GM19468 (cell line): ENCODE measurements at regions not wholly inside any gene's neighbourhood (a gene's known extent, or its start where the extent isn't known, plus 50 kb on each side); places are given as distances from the start of the nearest gene placed in this dataset.
A peak's percentile ranks its signal among the peaks of the same experiment; 100 is the strongest.

Experiments used
- ATAC-seq: cut with Tn5 transposase; IDR thresholded peaks from one replicate; pipeline ENCODE4 v1.9.1; 2021; ENCODE audit warnings: mild to moderate bottlenecking, moderate library complexity, moderate number of reproducible peaks; ENCODE audit not compliant: unreplicated experiment; ENCODE audit errors: extremely low read depth

GRCh38 chr10:61356354-61356753, 96.8 kb downstream of the TMEM26 start:
- ATAC-seq = no peak

DNA sequence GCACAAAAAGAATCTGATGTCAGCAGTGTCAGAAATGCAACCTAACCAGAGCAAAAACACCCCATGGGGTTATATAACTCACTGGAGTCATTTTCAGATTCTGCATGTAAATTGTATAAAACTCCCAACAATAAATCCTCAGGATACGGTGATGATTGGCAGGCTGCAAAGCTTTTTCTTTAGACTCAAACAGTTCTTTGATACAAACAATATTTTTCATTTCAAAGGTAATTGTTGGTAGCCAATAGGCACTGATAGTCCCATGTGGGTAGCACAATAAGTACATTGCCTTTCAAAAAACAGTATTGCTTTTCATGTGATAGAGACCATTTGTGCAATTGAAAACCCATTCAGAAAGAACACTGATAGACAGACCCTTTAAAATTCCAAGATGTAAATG, 98.0 kb downstream of the TMEM26 start:
- ATAC-seq = no peak

DNA sequence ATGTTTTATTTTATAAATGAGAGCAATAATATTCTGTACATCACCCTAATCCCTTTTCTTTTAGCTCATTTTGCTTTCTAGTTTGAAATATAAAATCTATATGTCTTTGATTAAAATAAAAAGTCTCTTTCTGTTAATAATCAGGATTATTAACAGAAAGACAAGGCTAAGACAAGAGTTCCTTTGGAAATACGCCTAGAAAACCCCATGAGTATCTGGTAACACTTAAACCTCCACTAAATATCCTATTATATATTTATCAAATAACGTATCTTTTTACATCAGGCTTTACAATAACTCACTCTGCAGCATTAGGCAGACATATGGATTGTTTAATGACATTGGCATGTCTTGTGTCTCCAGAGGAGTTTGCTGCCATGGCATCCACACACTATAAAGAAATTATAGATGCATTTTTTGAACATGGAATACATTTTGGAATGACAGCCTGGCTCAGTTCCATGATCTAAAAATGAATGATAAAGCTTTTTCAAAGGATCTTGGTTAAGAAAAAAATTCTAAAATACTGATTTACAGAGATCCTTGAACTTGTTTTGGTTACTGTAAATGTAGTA, 98.7 kb downstream of the TMEM26 start:
- no peak for ATAC-seq

DNA sequence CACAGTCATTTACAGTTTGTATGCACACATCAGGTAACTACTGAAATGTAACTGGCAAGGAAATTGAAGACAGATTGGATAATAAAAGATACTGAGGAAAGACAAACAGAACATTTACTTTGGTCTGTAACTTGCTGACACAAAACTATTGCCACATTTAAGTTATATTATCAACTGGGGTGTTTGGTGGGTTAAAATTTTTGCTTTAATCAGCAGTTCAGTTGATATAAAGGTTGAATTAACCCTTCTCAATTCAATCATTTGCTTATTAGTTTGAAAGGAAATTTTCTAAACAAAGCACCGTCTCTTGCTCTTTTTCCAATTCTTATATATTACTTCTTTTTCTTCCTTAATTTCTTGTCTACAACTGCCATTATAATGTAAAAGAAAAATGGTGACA, 102.4 kb downstream of the TMEM26 start:
- ATAC-seq = no peak

GRCh38 chr10:61350068-61350467, 103.1 kb downstream of the TMEM26 start:
- no peak for ATAC-seq

- no peak for ATAC-seq
Measured at GRCh38 chr10:61346796-61347413, 106.3 kb downstream of the TMEM26 start.

- ATAC-seq = no peak
Measured at GRCh38 chr10:61343796-61344195, 109.4 kb downstream of the TMEM26 start.

DNA sequence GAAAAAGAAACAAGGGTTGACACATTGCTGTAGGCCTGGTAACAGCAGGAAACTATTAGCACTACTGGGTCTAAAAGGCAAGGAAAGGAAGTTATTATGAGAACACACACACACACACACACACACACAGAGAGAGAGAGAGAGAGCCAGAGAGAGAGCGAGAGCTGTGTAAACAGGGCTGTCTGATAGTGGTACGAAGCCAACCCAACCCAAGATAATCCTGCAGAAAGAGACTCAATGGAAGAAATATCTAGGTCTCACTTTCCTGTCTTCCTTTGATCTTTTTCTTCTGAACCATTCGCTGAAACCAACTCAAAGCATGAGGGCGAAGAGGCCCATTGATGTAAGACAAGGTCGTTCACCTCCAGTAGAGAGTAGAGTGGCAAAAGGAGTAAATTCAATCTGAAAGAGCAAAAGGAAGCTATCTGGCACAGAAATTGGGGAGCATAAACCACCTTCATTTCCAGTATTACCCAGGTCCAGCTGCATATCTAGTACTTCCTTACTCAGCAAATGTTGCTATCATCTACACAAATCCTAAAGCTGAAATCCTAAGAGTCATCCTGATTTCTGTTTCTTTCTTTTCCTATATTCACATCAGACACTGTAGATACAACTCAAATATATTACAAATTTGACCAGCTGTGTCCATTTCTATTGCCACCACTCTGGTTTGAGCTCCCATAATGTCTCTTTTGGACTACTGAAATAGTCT, 110.2 kb downstream of the TMEM26 start:
- no peak for ATAC-seq

DNA sequence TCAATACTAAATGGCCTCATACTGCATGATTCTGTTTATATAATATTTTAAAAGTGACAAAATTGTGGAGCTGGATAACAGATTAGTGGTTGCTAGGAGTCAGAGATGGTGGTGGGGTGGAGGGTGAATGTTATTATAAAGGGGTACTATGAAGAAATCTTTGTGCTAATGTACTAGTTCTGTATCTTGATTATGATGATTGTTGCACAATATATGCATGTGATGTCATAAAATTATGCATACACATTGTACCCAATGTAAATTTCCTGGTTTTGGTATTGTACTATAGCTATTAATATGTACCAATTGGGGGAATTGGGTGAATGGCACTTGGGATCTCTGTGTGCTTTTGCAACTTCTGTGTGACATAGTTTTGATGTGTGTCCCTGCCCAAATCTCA, 112.2 kb downstream of the TMEM26 start:
- no peak for ATAC-seq

GRCh38 chr10:61338146-61338545, 115.0 kb downstream of the TMEM26 start:
- no peak for ATAC-seq

- ATAC-seq = no peak
Measured at GRCh38 chr10:61337741-61338140, 115.4 kb downstream of the TMEM26 start.

DNA sequence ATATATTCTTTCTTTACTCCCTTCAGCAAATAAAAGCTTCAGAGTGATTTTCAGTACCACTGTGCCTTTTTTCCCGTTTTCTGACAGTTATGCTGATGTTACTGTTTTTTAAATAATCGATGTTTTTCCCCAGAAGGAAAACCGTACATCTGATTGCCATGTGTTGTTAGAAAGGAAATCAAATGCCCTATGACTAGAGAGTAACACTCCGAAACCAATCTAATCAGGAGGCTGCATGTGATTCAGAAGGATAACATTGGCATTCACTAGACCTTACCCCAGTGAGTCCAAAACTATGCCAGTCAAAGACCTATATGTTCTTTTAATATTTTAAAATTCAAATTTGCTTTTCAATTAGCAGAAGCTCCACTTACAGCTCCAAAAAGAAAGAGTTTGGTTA, 116.3 kb downstream of the TMEM26 start:
- no peak for ATAC-seq

- ATAC-seq = no peak
Measured at GRCh38 chr10:61335359-61335758, 117.8 kb downstream of the TMEM26 start.

- ATAC-seq = no peak
Measured at GRCh38 chr10:61332581-61332980, 120.6 kb downstream of the TMEM26 start.

DNA sequence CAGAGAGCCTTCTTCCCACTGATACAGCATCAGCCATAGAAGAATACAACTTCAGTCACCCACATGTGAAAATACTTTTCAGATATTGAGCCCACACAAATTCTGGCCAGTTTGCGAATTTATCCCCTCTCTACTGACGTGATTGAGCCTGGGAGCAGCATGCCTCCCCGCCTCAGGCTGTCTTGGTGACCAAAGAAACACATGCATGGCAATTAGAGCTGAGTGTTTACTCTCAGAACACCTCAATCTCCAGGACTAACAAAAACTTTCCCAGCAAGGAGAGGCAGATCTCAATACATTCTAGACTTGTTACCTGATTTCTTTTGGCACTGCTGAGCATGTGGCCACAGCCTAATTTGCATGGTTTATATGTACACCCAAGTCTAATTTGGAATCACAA, 122.5 kb downstream of the TMEM26 start:
- no peak for ATAC-seq

DNA sequence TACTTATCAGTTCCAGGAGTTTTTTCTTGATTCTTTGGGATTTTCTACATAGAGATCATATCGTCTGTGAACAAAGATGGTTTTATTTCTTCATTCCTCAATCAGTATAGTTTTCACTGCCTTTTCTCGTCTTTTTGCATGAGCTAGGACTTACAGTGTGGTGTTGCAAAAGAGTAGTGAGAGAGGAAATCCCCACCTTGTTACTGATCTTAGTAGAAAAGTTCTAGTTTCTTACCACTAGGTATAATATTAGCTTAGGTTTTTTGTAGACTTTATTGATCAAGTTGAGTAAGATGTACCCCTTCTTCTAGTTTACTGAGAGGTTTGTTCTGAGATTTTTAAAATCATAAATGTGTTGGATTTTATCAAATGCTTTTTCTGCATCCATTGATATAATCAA, 123.3 kb downstream of the TMEM26 start:
- ATAC-seq = peak; percentile 49

DNA sequence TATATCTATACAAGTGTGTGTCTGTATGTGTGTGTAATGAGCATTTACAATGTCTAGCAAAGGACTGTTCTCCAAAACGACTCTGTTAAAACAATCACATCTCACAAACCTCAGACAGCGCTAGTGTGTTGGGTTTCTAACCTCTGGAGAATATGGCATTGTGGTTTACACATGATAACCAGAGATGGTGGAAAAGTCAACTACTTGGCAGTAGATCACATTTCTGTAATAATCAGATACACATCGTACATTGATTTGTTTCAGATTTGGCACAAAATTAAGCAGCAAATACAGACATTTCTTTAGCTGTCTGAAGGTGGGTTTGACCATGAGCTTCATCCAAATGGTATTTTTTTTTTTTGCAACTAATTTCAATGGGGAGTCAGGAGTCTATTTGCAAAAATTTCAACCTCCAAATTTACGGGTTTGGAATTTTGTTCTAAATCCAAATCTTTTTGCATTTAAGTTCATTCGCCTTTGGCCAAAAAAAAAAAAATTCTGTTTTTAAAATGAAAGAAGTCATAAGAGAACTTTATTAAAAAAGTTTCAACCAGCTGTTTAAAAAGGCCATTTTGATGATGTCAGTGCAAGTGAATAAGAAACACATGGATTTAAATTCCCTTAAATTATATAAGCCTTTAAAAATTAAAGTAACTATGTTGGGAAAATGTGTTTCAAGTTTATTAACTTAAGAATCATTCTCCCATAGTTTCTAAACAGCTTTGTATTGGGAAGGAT, 127.8 kb downstream of the TMEM26 start:
- no peak for ATAC-seq

- no peak for ATAC-seq
Measured at GRCh38 chr10:61323726-61324125, 129.5 kb downstream of the TMEM26 start.

- no peak for ATAC-seq
Measured at GRCh38 chr10:61321041-61321857, 131.9 kb downstream of the TMEM26 start.

GRCh38 chr10:61320257-61320587, 133.0 kb downstream of the TMEM26 start:
- no peak for ATAC-seq
